Neutrophil (primary cell): ENCODE measurements at regions not wholly inside any gene's neighbourhood (a gene's known extent, or its start where the extent isn't known, plus 50 kb on each side); places are given as distances from the start of the nearest gene placed in this dataset.
"Not testable (repeated sequence)": the region's sequence is repeated elsewhere in the genome, so short reads cannot be mapped to it uniquely, and the experiment has no call there.

Experiments used
- H3K27ac ChIP-seq: fragments of 200-600 bp; sonication (generic); 2 replicates; pipeline ENCODE4 v1.5.1; 2016; ENCODE audit warnings: mild to moderate bottlenecking, moderate library complexity
- H3K27me3 ChIP-seq: fragments of 200-600 bp; sonication (generic); 2 replicates; pipeline ENCODE4 v1.6.0; 2016; ENCODE audit warnings: mild to moderate bottlenecking
- H3K36me3 ChIP-seq: fragments of 200-600 bp; sonication (generic); 2 replicates; pipeline ENCODE4 v1.5.1; 2017
- H3K4me1 ChIP-seq, 2 experiments: fragments of 200-600 bp in 1 of 2; sonication (generic) in 1 of 2; 1 replicate in 1 of 2; 2 replicates in 1 of 2; pipeline versions ENCODE4 v1.5.1 to v1.6.1; 2013 to 2016; ENCODE audit warnings: low read depth in 1 of 2, low read length in 1 of 2, mild to moderate bottlenecking in 1 of 2, moderate library complexity in 1 of 2; ENCODE audit not compliant: control insufficient read depth in 1 of 2, insufficient read depth in 1 of 2
- H3K4me3 ChIP-seq, 2 experiments: fragments of 200-600 bp in 1 of 2; sonication (generic) in 1 of 2; 1 replicate in 1 of 2; 2 replicates in 1 of 2; pipeline ENCODE4 v1.5.1; 2013 to 2016; ENCODE audit warnings: low read depth in 1 of 2, low read length in 1 of 2, mild to moderate bottlenecking in 1 of 2, moderate library complexity in 1 of 2
- H3K9me3 ChIP-seq: fragments of 200-600 bp; sonication (generic); 2 replicates; pipeline ENCODE4 v1.5.1; 2016
- TF ChIP-seq, protein P1 (sequence below): fragments of 200-600 bp; sonication (generic); IDR thresholded peaks from 2 replicates; pipeline ENCODE4 v1.5.1; 2016; ENCODE audit warnings: antibody characterized with exemption

DNA sequence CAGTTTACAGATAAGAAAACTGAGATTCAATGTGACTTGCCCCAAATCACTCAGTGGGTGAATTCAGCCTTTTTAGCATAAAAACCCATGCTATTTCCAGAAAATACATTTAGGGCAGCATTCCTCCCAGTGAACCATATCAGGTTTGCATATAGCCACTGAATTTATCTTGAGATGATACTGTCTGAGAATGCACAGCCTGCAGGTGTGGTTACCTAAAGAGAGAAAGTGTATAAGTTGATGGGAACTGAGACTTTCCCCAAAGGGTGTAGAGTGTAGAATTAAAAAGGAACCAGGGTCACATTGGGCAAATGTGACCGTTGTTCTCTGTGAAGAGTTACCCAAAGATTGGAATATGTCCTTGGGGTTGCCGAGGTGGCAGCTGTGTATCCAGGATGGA, 100.0 kb upstream of the PIK3R1 start:
- Histone ChIP-seq H3K4me3 (no peak overlapping the region), H3K27ac (no peak overlapping the region), H3K36me3 (no peaks in the 10 kb centered on the region), H3K27me3 (no peaks in the 10 kb centered on the region), H3K4me1 (no peaks in the 10 kb centered on the region), H3K9me3 (no peaks in the 10 kb centered on the region)
- TF ChIP-seq, protein P1, sequence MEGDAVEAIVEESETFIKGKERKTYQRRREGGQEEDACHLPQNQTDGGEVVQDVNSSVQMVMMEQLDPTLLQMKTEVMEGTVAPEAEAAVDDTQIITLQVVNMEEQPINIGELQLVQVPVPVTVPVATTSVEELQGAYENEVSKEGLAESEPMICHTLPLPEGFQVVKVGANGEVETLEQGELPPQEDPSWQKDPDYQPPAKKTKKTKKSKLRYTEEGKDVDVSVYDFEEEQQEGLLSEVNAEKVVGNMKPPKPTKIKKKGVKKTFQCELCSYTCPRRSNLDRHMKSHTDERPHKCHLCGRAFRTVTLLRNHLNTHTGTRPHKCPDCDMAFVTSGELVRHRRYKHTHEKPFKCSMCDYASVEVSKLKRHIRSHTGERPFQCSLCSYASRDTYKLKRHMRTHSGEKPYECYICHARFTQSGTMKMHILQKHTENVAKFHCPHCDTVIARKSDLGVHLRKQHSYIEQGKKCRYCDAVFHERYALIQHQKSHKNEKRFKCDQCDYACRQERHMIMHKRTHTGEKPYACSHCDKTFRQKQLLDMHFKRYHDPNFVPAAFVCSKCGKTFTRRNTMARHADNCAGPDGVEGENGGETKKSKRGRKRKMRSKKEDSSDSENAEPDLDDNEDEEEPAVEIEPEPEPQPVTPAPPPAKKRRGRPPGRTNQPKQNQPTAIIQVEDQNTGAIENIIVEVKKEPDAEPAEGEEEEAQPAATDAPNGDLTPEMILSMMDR: no peak

DNA sequence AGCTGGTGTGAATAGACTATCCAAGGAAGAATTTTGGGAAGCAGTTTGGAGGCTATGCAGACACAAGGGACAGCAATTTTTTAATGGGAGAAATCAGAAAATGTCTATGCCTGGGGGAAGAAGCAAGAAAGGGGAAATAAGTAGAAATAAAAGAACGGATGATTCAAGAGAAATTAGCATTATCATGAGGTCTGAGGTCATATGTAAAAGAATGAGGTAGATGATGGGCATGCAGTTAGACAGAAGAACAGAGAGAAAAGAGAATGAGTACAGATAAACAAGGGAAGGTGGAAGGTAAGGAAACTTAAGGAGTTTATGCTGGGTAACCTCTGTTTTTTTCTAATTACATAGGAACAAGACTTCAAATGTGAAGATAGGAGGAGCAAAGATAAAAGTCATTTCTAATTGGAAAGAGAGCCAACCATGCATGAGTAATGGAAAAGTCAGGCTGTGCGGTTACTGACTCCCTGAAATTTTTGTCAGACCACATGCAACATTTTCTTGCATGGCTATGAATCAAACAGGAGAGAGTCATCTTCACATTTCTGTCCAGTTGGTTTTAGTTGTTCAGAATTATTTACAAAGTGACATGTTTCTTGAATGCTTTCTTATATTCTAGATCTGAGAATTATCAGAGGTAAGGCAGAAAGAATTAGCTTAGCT, 101.0 kb upstream of the PIK3R1 start:
- H3K9me3 ChIP-seq: no peaks in the 10 kb centered on the region
- no peak overlapping the region for H3K4me3 ChIP-seq
- H3K4me1 ChIP-seq: no peaks in the 10 kb centered on the region
- no peak overlapping the region for H3K27ac ChIP-seq
- H3K27me3 ChIP-seq: no peaks in the 10 kb centered on the region
- TF ChIP-seq, protein P1: no peak
- H3K36me3 ChIP-seq: no peaks in the 10 kb centered on the region

DNA sequence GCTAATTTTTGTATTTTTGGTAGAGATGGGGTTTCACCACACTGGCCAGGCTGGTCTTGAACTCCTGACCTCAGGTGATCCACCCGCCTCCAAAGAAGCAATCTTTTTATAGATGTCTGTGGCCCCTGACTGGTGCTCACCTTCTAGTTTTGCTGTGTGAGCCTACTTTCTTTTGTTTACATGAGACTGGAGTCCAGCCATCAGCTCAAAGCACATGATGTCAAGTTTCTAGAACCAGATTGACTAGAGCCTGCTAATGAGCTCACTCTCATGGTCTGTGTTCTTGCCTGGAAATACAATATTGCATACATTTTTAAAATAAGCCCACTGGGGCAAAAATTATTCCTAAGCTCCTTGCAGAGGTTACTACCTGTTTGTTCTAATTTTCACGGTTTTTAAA, 102.9 kb upstream of the PIK3R1 start:
- Histone ChIP-seq H3K36me3 (no peaks in the 10 kb centered on the region), H3K9me3 (no peaks in the 10 kb centered on the region), H3K27ac (no peak overlapping the region), H3K4me3 (no peak overlapping the region), H3K4me1 (no peaks in the 10 kb centered on the region), H3K27me3 (no peaks in the 10 kb centered on the region)
- TF ChIP-seq, protein P1: no peak

DNA sequence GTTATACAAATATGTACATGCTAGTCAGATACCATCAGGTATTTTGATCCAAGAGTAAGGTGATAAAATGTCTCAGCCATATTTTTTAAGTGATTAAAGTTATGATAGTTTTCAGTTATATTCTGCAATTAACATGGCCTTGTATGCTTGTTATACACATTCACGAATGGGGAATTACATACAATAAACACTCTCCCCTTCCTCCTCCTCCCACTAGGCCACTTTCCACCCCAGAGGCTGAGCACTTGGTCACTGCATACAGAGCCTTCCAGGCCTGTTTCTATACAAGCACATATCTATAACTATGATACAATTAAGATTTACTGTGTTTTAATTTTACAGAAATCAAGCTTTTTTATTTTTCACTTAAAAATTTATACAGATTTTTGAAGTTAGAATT, 104.7 kb upstream of the PIK3R1 start:
- H3K36me3 ChIP-seq: no peaks in the 10 kb centered on the region
- no peak overlapping the region for H3K27ac ChIP-seq
- TF ChIP-seq, protein P1: no peak
- H3K4me3 ChIP-seq: no peak overlapping the region
- H3K9me3 ChIP-seq: no peaks in the 10 kb centered on the region
- H3K4me1 ChIP-seq: no peaks in the 10 kb centered on the region
- no peaks in the 10 kb centered on the region for H3K27me3 ChIP-seq

DNA sequence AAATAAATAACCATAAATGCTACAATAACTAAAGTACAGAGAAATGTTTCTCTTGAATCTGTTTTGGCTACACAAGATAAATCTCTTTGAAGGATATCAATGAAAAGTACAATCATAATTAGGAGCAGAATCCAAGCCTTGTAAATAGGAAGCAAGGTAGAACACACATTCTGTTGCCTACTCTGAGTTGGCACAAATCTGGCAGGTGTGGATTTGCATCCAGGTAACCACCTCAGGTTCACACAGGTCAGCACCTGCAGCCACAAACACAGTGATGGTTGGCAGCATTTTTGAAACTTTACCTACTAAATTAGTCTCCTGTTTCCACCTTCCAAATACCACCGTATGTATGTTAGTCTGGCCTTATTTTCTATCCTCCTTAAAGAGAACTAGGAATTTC, 105.3 kb upstream of the PIK3R1 start:
- Histone ChIP-seq H3K4me1 (no peaks in the 10 kb centered on the region), H3K36me3 (no peaks in the 10 kb centered on the region), H3K27me3 (no peaks in the 10 kb centered on the region), H3K4me3 (no peak overlapping the region), H3K9me3 (no peaks in the 10 kb centered on the region), H3K27ac (no peak overlapping the region)
- TF ChIP-seq, protein P1: no peak

DNA sequence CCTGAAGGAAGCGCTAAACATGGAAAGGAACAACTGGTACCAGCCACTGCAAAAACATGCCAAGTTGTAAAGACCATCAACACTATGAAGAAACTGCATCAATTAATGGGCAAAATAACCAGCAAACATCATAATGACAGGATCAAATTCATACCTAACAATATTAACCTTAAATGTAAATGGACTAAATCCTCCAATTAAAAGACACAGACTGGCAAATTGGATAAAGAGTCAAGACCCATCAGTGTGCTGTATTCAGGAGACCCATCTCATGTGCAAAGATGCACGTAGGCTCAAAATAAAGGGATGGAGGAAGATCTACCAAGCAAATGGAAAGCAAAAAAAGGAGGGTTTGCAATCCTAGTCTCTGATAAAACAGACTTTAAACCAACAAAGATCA, 111.3 kb upstream of the PIK3R1 start:
- not testable (repeated sequence) for H3K27me3 ChIP-seq, H3K4me1 ChIP-seq, H3K4me3 ChIP-seq, H3K36me3 ChIP-seq, H3K27ac ChIP-seq, H3K9me3 ChIP-seq

DNA sequence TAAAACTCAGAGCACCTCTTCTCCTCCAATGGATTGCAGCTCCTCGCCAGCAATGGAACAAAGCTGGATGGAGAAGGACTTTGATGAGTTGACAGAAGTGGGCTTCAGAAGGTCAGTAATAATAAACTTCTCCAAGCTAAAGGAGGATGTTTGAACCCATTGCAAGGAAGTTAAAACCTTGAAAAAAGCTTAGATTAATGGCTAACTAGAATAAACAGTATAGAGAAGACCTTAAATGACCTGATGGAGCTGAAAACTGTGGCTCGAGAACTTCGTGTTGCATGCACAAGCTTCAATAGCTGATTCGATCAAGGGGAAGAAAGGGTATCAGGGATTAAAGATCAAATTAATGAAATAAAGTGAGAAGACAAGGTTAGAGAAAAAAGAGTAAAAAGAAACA, 112.3 kb upstream of the PIK3R1 start:
- H3K27me3 ChIP-seq, H3K36me3 ChIP-seq, H3K4me1 ChIP-seq, H3K9me3 ChIP-seq, H3K27ac ChIP-seq, H3K4me3 ChIP-seq: not testable (repeated sequence)
